ENCODE measurements at regions not wholly inside any gene's neighbourhood (a gene's known extent, or its start where the extent isn't known, plus 50 kb on each side); places are given as distances from the start of the nearest gene placed in this dataset.

- no peak for TF ChIP-seq NR0B1 (IDR thresholded peaks at IDR 0.05; ENCODE audit: partially characterized antibody)
- TF ChIP-seq CBX8 (IDR thresholded peaks at IDR 0.05; ENCODE audit: borderline replicate concordance, extremely low read depth, low read depth, low read length, poor library complexity, severe bottlenecking): no peak
- peak; percentile 71 for TF ChIP-seq POLR2AphosphoS5 (IDR thresholded peaks at IDR 0.05; ENCODE audit: control insufficient read depth, insufficient read depth, low read depth, low read length)
- TF ChIP-seq ZC3H8 (IDR thresholded peaks at IDR 0.05): no peak
- no peak for TF ChIP-seq SMAD1 (IDR thresholded peaks at IDR 0.05; ENCODE audit: low read depth, low read length, partially characterized antibody)
- TF ChIP-seq IRF2 (CRISPR knock-in tag; IDR thresholded peaks at IDR 0.05): no peak
- TF ChIP-seq, protein P1, sequence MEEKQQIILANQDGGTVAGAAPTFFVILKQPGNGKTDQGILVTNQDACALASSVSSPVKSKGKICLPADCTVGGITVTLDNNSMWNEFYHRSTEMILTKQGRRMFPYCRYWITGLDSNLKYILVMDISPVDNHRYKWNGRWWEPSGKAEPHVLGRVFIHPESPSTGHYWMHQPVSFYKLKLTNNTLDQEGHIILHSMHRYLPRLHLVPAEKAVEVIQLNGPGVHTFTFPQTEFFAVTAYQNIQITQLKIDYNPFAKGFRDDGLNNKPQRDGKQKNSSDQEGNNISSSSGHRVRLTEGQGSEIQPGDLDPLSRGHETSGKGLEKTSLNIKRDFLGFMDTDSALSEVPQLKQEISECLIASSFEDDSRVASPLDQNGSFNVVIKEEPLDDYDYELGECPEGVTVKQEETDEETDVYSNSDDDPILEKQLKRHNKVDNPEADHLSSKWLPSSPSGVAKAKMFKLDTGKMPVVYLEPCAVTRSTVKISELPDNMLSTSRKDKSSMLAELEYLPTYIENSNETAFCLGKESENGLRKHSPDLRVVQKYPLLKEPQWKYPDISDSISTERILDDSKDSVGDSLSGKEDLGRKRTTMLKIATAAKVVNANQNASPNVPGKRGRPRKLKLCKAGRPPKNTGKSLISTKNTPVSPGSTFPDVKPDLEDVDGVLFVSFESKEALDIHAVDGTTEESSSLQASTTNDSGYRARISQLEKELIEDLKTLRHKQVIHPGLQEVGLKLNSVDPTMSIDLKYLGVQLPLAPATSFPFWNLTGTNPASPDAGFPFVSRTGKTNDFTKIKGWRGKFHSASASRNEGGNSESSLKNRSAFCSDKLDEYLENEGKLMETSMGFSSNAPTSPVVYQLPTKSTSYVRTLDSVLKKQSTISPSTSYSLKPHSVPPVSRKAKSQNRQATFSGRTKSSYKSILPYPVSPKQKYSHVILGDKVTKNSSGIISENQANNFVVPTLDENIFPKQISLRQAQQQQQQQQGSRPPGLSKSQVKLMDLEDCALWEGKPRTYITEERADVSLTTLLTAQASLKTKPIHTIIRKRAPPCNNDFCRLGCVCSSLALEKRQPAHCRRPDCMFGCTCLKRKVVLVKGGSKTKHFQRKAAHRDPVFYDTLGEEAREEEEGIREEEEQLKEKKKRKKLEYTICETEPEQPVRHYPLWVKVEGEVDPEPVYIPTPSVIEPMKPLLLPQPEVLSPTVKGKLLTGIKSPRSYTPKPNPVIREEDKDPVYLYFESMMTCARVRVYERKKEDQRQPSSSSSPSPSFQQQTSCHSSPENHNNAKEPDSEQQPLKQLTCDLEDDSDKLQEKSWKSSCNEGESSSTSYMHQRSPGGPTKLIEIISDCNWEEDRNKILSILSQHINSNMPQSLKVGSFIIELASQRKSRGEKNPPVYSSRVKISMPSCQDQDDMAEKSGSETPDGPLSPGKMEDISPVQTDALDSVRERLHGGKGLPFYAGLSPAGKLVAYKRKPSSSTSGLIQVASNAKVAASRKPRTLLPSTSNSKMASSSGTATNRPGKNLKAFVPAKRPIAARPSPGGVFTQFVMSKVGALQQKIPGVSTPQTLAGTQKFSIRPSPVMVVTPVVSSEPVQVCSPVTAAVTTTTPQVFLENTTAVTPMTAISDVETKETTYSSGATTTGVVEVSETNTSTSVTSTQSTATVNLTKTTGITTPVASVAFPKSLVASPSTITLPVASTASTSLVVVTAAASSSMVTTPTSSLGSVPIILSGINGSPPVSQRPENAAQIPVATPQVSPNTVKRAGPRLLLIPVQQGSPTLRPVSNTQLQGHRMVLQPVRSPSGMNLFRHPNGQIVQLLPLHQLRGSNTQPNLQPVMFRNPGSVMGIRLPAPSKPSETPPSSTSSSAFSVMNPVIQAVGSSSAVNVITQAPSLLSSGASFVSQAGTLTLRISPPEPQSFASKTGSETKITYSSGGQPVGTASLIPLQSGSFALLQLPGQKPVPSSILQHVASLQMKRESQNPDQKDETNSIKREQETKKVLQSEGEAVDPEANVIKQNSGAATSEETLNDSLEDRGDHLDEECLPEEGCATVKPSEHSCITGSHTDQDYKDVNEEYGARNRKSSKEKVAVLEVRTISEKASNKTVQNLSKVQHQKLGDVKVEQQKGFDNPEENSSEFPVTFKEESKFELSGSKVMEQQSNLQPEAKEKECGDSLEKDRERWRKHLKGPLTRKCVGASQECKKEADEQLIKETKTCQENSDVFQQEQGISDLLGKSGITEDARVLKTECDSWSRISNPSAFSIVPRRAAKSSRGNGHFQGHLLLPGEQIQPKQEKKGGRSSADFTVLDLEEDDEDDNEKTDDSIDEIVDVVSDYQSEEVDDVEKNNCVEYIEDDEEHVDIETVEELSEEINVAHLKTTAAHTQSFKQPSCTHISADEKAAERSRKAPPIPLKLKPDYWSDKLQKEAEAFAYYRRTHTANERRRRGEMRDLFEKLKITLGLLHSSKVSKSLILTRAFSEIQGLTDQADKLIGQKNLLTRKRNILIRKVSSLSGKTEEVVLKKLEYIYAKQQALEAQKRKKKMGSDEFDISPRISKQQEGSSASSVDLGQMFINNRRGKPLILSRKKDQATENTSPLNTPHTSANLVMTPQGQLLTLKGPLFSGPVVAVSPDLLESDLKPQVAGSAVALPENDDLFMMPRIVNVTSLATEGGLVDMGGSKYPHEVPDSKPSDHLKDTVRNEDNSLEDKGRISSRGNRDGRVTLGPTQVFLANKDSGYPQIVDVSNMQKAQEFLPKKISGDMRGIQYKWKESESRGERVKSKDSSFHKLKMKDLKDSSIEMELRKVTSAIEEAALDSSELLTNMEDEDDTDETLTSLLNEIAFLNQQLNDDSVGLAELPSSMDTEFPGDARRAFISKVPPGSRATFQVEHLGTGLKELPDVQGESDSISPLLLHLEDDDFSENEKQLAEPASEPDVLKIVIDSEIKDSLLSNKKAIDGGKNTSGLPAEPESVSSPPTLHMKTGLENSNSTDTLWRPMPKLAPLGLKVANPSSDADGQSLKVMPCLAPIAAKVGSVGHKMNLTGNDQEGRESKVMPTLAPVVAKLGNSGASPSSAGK (IDR thresholded peaks at IDR 0.05): no peak
- TF ChIP-seq NCOA6 (IDR thresholded peaks at IDR 0.05): no peak
- TF ChIP-seq E2F6 (IDR thresholded peaks at IDR 0.05; ENCODE audit: borderline replicate concordance in 1 of 2, extremely low read depth in 1 of 2, insufficient read depth in 1 of 2, insufficient read length in 1 of 2, low read depth in 1 of 2, low read length in 1 of 2, poor library complexity in 1 of 2, severe bottlenecking in 1 of 2): no peak
- TF ChIP-seq TEAD4 (IDR thresholded peaks at IDR 0.05; ENCODE audit: low read length): peak; percentile 76
- TF ChIP-seq TEAD4 (CRISPR knock-in tag; IDR thresholded peaks at IDR 0.05; ENCODE audit: borderline replicate concordance): no peak
- TF ChIP-seq NFE2L1 (tag; IDR thresholded peaks at IDR 0.05; ENCODE audit: borderline replicate concordance, low read depth): no peak
- peak; percentile 82 for TF ChIP-seq CBFA2T3 (IDR thresholded peaks at IDR 0.05)
These were observed 97.6 kb downstream of the PPIAL4G start (continued) for GRCh38 chr1:148385371-148386030.

Measured in K562 (cell line).